AG20443 (cell line): ENCODE measurements at regions not wholly inside any gene's neighbourhood (a gene's known extent, or its start where the extent isn't known, plus 50 kb on each side); places are given as distances from the start of the nearest gene placed in this dataset.
A peak's percentile ranks its signal among the peaks of the same experiment; 100 is the strongest.

Experiments
- DNase-seq: peaks from one replicate; pipeline ENCODE4 v3.0.0; 2012; ENCODE audit warnings: low spot score, mixed read lengths

GRCh38 chr11:119853581-119854360 lies 124.8 kb upstream of the NECTIN1 start:
- DNase-seq: no peak

GRCh38 chr11:119852741-119853140 lies 123.7 kb upstream of the NECTIN1 start:
- no peak for DNase-seq

- no peak for DNase-seq
These were observed 121.9 kb upstream of the NECTIN1 start for GRCh38 chr11:119850822-119851409.

- DNase-seq: no peak
These were observed 120.9 kb upstream of the NECTIN1 start for GRCh38 chr11:119849872-119850271.

- DNase-seq: no peak
These were observed 118.9 kb upstream of the NECTIN1 start for GRCh38 chr11:119847853-119848252.

GRCh38 chr11:119846374-119846773 lies 117.4 kb upstream of the NECTIN1 start:
- DNase-seq: no peak

- DNase-seq: no peak
These were observed 116.8 kb upstream of the NECTIN1 start for GRCh38 chr11:119845756-119846155.

GRCh38 chr11:119845305-119845704 lies 116.3 kb upstream of the NECTIN1 start:
- DNase-seq: no peak

- no peak for DNase-seq
These were observed 115.8 kb upstream of the NECTIN1 start for GRCh38 chr11:119844808-119845207.

- DNase-seq: peak; percentile 50
These were observed 114.9 kb upstream of the NECTIN1 start for GRCh38 chr11:119843877-119844276.

- no peak for DNase-seq
These were observed 113.7 kb upstream of the NECTIN1 start for GRCh38 chr11:119842731-119843130.

- DNase-seq: no peak
These were observed 110.6 kb upstream of the NECTIN1 start for GRCh38 chr11:119839476-119840133.

- DNase-seq: no peak
These were observed 106.8 kb upstream of the NECTIN1 start for GRCh38 chr11:119835753-119836152.

GRCh38 chr11:119832202-119832935 lies 103.4 kb upstream of the NECTIN1 start:
- DNase-seq: peak; percentile 68

GRCh38 chr11:119831011-119831410 lies 102.0 kb upstream of the NECTIN1 start:
- DNase-seq: no peak

GRCh38 chr11:119830400-119830799 lies 101.4 kb upstream of the NECTIN1 start:
- no peak for DNase-seq

GRCh38 chr11:119829402-119829801 lies 100.4 kb upstream of the NECTIN1 start:
- no peak for DNase-seq

- no peak for DNase-seq
These were observed 99.8 kb upstream of the NECTIN1 start for GRCh38 chr11:119828819-119829218.

- DNase-seq: no peak
These were observed 99.0 kb upstream of the NECTIN1 start for GRCh38 chr11:119828006-119828405.

- no peak for DNase-seq
These were observed 98.1 kb upstream of the NECTIN1 start for GRCh38 chr11:119827113-119827512.

GRCh38 chr11:119823077-119823476 lies 94.1 kb upstream of the NECTIN1 start:
- no peak for DNase-seq

GRCh38 chr11:119816660-119817059 lies 87.7 kb upstream of the NECTIN1 start:
- no peak for DNase-seq

- DNase-seq: no peak
These were observed 85.8 kb upstream of the NECTIN1 start for GRCh38 chr11:119814766-119815165.
